NT2/D1 (cell line): ENCODE measurements at regions not wholly inside any gene's neighbourhood (a gene's known extent, or its start where the extent isn't known, plus 50 kb on each side); places are given as distances from the start of the nearest gene placed in this dataset.
"Not testable (repeated sequence)": the region's sequence is repeated elsewhere in the genome, so short reads cannot be mapped to it uniquely, and the experiment has no call there.

Experiments used
- YY1 ChIP-seq: IDR thresholded peaks from 2 replicates; pipeline ENCODE4 v1.6.1; 2011; ENCODE audit not compliant: insufficient read length, insufficient read depth
- ZNF274 ChIP-seq: IDR thresholded peaks from 2 replicates; pipeline ENCODE4 v1.6.1; 2011; ENCODE audit warnings: mild to moderate bottlenecking, low read depth, low read length

GRCh38 chr12:9309749-9310148, 101.6 kb upstream of the PZP start:
- not testable (repeated sequence) for TF ChIP-seq ZNF274, YY1
